GM18868 (cell line): ENCODE measurements at regions not wholly inside any gene's neighbourhood (a gene's known extent, or its start where the extent isn't known, plus 50 kb on each side); places are given as distances from the start of the nearest gene placed in this dataset.

Source experiments
- ATAC-seq: cut with Tn5 transposase; IDR thresholded peaks from one replicate; pipeline ENCODE4 v1.9.1; 2021; ENCODE audit warnings: mild to moderate bottlenecking, moderate library complexity; ENCODE audit not compliant: unreplicated experiment

DNA sequence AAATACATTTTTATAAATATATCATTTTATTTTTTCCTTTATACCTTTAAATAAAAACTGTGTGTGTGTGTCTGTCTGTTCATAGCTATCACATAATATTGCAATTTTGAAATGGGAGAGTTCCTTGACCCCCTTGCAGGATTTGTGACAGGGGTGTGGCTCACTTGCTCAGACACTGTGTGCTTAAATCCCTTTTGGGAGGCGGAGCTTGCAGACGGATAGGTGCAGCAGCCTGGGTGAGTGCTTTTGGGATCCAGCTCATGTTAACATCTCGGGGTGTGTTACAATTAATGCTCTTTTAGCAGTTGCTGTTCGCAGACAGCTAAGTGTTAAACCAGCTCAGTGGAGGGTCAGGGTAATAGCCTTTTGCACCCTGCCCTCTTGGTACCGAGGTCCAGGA, 459.8 kb downstream of the IPMK start:
- no peak for ATAC-seq

DNA sequence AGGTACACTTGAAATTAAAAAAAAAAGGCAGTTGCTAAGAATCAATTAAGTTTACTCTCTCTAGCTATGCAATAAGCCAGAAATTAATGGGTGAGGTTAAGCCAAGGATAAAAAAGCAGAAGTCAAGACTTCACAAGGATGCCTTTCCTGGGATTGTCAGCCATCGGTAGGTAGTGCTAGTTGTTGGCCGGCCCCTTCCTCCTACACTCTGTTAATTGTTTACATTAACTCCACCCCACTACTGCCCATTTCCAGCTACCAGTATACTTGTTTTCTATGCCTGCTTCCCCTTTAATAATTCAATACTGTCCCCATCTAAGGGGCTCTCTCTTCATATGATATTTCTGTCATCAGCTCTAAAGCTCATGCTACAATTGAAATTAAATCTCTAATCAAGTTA, 461.0 kb downstream of the IPMK start:
- ATAC-seq: no peak

DNA sequence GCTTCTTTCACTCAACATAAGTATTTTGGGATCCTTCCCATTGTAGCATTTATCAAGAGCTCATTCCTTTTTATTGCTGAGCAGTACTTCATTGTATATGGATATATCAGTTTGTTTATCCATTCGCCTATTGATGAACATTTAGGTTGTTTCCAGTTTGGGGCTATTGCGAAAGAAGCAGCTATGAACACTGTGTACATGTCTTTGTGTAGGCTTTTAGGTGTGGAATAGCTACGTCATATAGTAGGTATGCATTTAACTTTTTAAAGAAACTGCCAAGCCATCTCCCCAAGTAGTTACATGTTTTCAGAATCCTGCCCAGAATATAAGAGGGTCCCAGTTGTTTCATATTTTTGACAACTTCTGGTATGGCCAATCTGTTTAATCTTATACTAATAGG, 468.1 kb downstream of the IPMK start:
- ATAC-seq: no peak

DNA sequence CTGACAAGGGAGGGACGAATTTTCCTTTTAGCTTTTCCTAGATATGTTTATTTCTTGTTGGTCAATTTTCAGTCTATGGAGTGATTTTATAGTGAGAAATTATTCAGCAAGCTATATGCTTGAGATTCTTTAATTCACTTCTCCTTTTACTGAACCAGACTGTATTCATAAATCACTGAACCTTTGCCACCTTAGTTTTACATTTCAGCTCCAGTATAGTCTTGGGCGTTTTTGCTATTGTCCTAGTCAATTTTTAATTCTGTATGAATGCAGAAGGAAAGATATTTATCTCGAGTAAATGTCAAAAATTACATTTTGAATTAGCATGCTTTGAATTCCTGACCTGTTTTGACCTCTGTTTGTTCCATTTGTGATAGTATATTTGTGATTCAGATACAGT, 468.9 kb downstream of the IPMK start:
- no peak for ATAC-seq

DNA sequence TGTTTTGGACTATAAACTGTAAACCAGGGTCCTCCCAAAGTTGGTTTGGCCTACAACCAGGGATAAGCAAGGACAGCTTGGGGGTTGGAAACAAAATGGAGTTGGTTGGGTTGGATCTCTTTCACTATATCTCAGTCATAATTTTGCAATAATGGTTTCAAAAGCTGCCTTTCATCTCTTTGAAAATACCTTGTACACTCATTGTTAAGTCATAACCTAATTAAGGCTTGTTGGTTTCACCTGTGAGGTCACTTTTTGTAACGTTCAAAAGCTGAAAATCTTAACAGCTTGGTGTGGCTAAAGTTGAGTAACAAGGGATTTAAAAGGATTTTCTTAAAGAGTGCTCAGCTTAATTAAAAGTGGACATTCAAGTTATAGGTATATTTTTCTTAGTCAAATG, 476.1 kb downstream of the IPMK start:
- no peak for ATAC-seq

DNA sequence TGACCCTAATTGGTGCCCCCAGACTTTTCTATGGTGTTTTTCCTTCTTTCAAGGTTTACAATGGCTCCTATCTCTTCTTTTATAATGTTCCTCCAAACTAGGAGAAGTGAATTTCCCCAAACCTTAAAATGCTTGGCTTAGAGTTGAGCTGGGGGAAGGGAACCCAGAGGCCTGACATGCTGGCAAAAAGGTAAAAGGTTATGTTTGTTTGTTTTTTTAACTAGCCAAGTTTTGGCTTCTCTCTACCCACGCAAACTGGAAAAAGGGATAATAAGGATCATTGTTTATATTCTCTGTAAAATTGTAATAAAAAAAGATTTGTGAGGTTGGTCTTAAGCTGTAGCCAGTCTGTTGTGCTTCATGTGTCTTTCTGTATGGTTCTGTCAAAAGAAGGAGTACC, 477.0 kb downstream of the IPMK start:
- ATAC-seq: no peak

DNA sequence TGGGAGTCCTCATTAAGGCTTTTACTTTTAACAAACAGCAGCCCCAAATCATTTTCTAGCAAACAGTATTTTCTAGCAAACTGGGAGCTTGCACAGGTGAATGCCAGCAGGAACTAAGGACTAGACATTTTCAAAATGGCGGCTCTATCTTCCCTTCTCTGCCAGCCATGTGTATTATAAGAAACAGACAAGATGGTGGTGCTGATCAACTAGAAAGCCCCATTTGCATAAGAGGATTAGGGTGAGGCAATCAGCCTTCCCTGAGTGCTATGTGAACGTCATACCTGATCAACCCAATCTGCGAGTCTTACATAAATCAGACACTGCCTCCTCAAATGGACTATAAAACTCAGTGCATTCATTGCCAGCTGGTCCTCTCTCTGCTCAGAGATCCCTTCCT, 479.6 kb downstream of the IPMK start:
- ATAC-seq: no peak

DNA sequence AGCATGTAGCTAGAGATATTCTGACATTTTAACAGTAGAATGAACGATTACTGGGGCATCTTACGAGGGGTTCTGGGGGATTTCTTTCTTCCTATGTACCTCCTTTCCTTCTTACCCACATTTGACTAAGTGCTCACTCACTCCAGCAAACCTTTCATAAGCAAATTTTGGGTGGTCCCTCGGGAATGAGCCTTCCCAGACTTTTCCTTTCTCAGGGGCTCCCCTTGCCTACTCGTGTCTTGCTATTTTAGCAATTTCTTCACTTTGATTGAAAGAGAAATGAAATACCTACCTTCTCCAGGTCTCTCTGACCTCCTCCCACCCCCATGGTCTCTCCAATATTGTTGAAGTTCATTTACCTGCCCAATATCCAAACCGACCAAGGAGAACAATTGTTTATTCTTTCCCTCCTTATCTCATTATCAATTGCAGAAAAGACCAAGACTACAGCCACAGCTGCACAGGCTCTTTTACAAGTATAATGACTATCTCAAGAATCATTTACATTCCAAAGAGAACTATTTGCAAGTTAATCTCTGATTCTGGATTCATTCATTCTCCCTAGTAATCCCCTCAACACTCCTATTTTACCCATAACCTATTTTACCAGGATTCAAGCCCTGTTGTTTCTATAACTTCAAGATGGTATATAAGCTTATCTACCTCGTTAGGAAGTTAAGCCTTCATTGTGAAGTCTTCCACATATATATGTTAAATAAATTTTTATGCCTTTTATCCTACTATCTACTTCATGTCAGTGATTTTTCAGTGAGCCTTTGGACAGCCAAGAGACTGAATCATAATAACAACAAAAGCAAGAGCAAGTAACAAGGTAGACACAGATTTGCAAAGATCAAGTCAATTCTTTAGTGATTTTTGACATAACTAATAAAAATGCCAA, 480.6 kb downstream of the IPMK start:
- no peak for ATAC-seq

DNA sequence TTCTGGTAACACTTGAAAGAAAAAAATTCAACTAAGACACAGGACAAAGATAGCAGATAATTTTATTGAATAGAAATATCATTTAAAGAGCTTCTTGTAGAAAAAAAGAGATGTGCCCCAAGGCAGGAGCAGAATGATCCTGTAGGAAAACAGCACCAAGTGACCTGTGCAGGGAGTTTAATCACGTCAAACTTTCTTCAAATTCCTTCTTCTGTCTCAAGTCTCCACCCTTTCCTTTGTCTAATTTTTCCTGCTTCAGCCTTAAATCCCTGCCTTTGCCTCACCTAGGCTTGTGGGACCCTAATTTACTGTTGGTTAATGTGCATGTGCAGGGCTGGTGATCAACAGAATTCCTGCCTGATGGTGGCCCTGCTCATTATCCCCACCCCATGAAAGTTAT, 481.4 kb downstream of the IPMK start:
- ATAC-seq: no peak

DNA sequence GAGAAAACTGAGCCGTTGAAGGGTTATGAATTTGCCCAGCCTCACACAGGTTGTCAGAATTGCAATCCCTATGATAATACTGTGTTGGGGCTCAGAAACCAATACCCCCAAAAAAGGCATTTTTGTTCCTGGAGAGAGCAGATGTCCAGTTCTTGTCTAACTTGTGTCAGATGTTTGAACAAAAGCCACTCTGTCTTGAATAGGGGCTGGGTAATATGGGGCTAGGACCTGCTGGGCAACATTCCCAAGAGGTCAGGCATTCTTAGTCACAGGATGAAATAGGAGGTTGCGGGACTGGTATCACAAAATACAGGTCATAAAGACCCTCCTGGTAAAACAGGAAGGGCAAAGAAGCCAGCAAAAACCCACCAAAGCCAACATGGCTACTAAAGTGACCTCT, 482.1 kb downstream of the IPMK start:
- ATAC-seq: no peak

DNA sequence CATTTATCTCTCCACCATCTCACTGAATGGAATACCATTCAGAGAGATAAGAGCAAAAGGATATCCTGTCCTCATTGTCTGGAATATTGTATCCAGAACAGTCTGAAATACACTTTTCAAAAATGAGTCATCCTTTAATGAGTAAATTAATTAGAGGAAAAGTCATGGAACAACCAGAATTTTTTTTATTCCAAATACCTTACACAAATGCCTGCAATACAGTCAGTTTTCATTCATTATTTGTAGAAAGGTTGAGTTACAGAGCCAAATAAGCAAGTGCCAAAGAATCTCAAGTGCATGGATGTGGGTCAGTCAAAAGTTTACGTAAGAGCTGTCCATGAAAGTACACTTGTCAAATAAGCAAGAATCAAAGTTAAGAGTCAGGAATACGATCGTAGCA, 482.6 kb downstream of the IPMK start:
- no peak for ATAC-seq

DNA sequence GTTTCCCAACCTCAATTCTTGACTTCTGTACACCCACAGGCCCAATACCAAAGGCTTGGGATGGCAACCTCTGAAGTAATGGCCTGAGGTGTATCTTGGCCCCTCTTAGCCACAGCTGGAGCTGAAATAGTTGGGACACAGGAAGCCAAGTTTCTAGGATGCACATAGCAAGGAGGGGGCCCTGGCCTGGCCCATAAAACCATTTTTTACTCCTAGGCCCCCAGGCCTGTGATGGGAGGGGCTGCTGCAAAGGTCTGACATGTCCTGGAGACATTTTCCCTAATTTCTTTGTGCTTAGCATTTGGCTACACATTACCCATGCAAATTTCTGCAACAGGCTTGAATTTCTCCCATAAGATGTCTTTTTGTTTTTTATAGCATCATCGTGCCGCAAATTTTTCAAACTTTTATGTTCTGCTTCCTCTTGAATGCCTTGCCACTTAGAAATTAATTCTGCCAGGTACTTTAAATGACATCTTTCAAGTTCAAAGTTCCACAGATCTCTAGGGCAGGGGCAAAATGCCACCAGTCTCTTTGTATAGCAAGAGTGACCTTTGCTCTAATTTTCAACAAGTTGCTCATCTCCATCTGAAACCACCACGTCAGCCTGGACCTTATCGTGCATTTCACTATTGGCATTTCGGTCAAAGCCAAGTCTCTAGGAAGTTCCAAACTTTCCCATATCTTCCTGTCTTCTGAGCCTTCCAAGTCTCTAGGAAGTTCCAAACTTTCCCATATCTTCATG, 490.8 kb downstream of the IPMK start:
- no peak for ATAC-seq

DNA sequence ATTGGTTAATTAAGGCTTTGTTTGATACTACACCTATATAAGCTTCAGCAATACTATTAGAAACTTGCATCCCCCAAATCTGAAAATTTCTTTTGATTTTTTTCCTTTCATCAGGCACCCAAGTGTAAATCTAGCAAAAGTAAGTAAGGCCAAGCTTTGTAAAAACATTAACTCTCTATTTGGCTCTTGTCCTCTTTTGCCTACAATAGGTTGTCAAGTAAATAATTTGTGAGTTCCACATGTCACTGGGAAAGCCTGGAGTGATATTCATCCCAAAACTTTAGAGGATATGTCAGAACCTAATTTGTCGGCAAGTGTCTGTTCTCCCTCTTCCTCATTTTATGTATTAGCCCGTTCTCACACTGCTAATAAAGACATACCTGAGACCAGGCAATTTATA, 492.4 kb downstream of the IPMK start:
- no peak for ATAC-seq

DNA sequence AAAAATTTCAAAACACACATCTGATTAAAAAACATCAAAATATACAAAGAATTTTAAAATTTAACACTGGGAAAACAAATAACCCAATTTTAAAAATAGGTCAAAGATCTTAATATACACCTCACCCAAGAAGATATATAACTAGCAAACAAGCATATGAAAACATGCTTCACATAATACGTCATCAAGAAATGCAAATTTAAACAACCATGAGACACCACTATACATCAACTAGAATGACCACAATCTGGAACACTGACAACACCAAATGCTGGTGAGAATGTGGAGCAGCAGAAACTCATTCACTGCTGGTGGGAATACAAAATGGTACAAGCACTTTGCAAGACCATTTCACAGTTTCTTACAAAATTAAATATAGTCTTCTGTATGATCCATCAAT, 498.4 kb downstream of the IPMK start:
- no peak for ATAC-seq

DNA sequence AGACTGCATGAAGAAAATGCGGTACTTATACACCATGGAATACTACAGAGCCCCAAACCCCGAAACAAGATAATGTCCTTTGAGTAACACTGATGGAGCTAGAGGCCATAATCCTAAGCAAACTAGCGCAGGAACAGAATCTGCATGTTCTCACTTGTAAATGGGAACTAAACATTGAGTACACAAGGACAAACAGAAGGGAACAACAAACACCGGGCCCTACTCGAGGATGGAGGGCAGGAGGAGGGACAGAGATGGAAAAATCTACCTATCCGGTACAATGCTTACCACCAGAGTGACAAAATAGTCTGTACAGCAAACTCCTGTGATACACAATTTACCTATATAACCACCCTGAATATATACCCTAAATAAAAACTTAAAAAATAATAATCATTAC, 507.9 kb downstream of the IPMK start:
- no peak for ATAC-seq

DNA sequence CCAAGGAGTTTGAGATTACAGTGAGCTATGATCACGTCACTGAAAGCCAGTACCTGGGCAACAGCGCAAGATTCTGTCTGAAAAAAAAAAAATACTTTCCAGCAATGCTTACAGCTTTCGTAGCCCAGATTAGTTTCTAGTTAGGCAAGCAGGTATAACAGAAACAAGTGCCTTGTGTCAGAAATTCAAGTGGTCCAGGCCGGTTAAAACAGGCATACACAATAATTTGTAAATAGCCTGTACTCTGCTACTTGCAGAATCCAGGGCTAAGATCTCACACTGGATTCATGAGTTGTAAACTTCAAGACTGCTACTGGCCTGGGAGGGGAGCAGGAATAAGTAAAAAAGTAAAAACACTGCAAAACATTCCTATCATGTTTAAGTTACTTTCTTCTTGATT, 512.9 kb downstream of the IPMK start:
- no peak for ATAC-seq

DNA sequence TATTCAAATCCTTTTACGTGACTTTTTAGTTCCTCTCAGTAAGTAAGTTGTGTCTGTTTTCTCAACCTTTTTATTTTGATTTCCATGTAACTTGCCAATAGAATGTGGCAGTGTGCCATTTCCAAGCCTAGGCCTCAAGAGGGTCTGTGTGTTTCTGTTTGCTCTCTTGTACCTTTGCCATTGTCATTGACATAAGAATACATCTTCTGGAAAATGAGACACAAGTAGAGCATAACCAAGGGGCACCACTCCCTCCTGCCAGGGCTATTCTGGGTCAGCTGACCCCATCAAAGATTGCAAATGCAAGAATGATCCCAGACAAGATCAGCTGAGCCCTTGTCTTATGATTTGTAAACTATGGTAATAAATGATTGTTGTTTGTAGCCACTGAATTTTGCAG, 524.0 kb downstream of the IPMK start:
- no peak for ATAC-seq

DNA sequence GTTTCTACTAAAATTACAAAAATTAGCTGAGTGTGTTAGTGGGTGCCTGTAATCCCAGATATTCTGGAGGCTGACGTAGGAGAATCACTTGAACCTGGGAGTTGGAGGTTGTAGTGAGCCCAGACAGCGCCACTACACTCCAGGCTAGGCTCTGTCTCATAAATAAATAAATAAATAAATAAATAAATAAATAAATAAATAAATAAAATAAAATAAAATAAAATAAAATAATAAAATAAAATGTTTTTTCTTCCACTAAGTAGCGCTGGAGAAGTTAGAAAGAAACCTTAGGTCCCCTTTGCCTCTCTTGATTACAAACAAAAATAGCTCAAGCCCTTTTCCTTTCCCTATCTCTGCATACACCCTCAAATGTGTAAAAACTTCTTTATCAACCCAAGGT, 525.9 kb downstream of the IPMK start:
- no peak for ATAC-seq

DNA sequence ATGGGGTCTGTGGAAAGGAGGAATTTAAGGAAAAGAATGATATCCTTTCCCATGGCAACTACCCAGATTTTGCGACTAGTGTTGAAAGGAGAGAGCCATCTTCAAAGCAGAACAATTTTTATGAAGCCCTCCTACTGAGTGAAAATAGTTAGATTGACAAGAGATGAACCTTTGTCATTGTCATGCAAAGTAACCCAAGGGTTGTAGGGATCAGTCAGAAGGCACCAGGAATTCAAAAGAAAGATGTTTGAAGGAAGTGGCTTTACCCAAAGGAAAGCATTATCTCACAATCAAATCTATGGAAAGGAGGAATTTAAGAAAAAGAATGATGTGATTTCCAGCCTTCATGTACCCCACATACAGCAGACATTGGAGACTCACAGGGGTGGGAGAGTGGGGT, 544.4 kb downstream of the IPMK start:
- ATAC-seq: no peak

DNA sequence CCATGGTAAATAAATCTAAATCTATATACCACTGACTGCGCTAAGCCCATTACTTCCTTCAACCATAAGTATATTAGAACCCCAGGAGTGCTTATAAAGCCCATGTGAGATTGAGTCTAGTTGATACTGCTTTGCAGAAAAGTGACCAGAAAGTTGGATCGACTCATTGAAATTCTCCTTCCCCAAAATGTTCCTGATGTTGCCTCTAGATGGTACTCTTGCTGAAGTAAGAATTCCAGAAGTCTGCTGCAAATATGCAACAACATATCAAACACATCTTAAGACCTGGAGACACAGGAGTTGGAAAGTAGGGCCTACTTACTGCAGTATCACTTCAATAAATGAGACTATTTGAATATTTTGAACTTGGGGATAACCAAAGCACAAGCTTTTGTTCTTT, 550.8 kb downstream of the IPMK start:
- ATAC-seq: no peak

DNA sequence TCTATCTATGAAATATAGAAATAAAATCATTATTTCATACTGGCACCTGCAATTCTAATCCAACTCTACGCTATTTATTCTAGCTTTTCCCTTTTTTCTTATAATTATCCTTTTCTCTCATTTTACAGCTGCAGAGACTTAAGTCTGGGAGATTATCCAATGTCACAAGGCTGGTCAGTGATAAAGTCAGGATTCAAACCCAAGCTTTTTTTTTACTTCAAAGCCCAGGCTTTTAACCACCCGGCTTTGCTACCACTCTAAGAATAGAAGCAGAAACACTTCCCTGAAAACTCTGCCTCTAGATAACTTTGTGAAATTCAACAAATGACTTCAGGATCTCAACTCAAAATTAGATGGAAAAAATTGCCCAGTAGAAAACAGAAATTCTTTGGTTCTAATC, 552.5 kb downstream of the IPMK start:
- ATAC-seq: no peak

DNA sequence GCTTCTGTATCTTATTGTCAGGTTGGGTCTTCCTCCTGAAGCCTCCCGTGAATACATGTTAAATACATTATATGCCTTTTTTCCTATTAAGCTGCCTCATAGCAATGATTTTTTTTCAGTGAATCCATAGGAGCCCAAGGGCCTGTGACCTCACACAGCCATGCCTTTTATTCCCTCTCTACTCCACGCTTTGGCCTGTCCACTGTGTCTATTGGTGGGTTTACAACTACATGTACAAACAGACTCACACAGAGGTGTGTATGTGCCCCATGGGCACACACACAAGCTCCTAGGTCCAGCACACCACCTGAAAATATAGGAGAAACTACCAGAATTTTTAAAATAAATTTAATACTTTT, 560.4 kb downstream of the IPMK start:
- no peak for ATAC-seq
